MM.1S (cell line): ENCODE measurements at regions not wholly inside any gene's neighbourhood (a gene's known extent, or its start where the extent isn't known, plus 50 kb on each side); places are given as distances from the start of the nearest gene placed in this dataset.

ENCODE experiments used
- EZH2phosphoT487 ChIP-seq: fragments of 300-600 bp; sonication (generic); IDR thresholded peaks from 2 replicates; pipeline ENCODE4 v1.6.1; 2018; ENCODE audit warnings: antibody characterized with exemption, low read length
- TF ChIP-seq, protein P1 (sequence below): fragments of 300-600 bp; sonication (generic); IDR thresholded peaks from 2 replicates; pipeline ENCODE4 v1.5.1; 2016; ENCODE audit warnings: antibody characterized with exemption, low read length, mixed read lengths

DNA sequence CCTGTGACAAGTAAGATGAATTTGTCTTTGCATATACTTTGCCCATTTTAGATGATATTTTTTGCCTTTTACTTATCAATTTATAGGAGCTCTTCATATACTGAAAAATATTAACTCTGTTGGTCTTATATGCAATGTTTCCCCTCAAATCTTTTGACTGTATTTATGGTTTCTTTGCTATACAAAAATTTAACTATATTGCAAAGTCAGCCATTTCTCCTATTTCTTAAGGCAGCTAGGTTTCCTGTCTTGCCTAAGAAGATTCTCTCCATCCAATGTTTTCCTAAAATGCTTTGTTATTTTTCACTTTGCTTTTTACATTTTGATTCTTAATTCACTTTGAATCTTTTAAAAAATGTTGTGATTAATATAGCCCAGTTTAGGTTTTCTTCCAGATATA, 273.1 kb downstream of the NSG2 start:
- no peak for TF ChIP-seq EZH2phosphoT487
- TF ChIP-seq, protein P1, sequence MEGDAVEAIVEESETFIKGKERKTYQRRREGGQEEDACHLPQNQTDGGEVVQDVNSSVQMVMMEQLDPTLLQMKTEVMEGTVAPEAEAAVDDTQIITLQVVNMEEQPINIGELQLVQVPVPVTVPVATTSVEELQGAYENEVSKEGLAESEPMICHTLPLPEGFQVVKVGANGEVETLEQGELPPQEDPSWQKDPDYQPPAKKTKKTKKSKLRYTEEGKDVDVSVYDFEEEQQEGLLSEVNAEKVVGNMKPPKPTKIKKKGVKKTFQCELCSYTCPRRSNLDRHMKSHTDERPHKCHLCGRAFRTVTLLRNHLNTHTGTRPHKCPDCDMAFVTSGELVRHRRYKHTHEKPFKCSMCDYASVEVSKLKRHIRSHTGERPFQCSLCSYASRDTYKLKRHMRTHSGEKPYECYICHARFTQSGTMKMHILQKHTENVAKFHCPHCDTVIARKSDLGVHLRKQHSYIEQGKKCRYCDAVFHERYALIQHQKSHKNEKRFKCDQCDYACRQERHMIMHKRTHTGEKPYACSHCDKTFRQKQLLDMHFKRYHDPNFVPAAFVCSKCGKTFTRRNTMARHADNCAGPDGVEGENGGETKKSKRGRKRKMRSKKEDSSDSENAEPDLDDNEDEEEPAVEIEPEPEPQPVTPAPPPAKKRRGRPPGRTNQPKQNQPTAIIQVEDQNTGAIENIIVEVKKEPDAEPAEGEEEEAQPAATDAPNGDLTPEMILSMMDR: no peak
